ENCODE measurements at regions not wholly inside any gene's neighbourhood (a gene's known extent, or its start where the extent isn't known, plus 50 kb on each side); places are given as distances from the start of the nearest gene placed in this dataset.

- Mint-ChIP-seq H3K4me1 (no peaks in the 10 kb centered on the region), H3K27ac (no peak overlapping the region), H3K27me3 (peaks cover 38% of the 10 kb centered on the region), H3K4me3 (no peak overlapping the region), H3K9me3 (ENCODE audit: insufficient read depth) (no peaks in the 10 kb centered on the region)
- H2AFZ ChIP-seq (ENCODE audit: insufficient read depth, low read depth, low read length, poor library complexity, severe bottlenecking) = no peak overlapping the region
- H3K27me3 ChIP-seq (replicated peaks in 1 of 4; ENCODE audit: control extremely low read depth in 1 of 4, control insufficient read depth in 3 of 4, insufficient read depth in 4 of 4, low read length in 3 of 4) = peaks cover 0 to 7% (median 4%) of the 10 kb centered on the region in 4 experiments
- ChIA-PET CTCF (no interaction called here), POLR2A (no interaction called here)
- no peaks in the 10 kb centered on the region for H3K9me3 ChIP-seq (ENCODE audit: control extremely low read depth in 1 of 3, control insufficient read depth in 2 of 3, insufficient read depth in 1 of 3, low read length in 2 of 3)
- H3K4me3 ChIP-seq (ENCODE audit: control extremely low read depth in 1 of 5, extremely low read depth in 1 of 5, insufficient read depth in 1 of 5, low read depth in 2 of 5, low read length in 4 of 5) = no peak overlapping the region
- H3K27ac ChIP-seq (ENCODE audit: low read length in 2 of 2) = no peak overlapping the region
- H3K9ac ChIP-seq (ENCODE audit: low read length) = no peak overlapping the region
- no peaks in the 10 kb centered on the region for H3K36me3 ChIP-seq (replicated peaks in 1 of 2; ENCODE audit: control extremely low read depth in 1 of 2, control insufficient read depth in 1 of 2, extremely low read depth in 1 of 2, insufficient read depth in 2 of 2, low read length in 1 of 2)
- H4K20me1 ChIP-seq (ENCODE audit: control insufficient read depth, insufficient read depth, low read length, poor library complexity, severe bottlenecking) = no peaks in the 10 kb centered on the region
- WGBS (ENCODE audit: insufficient coverage) = 98% methylated on average over 6 of the region's 9 CpGs
- H3K4me2 ChIP-seq (replicated peaks; ENCODE audit: low read depth, low read length, poor library complexity, severe bottlenecking) = no peak overlapping the region
- no peaks in the 10 kb centered on the region for H3K4me1 ChIP-seq (ENCODE audit: control insufficient read depth in 2 of 2, insufficient read depth in 2 of 2, low read length in 2 of 2)
- DNase-seq (no peak), ATAC-seq (ENCODE audit: low read depth) (no peak)
- intact Hi-C loops (cut with micrococcal nuclease) = no loop called here
- no peaks in the 10 kb centered on the region for H3K79me2 ChIP-seq (ENCODE audit: control insufficient read depth, insufficient read depth, low read length)
- TF ChIP-seq CTCF (IDR thresholded peaks at IDR 0.05) = no peak
- TF ChIP-seq EZH2 (IDR thresholded peaks at IDR 0.05; ENCODE audit: borderline replicate concordance, insufficient read depth, low read depth, low read length, poor library complexity, severe bottlenecking) = no peak
These were observed 127.8 kb downstream of the TRIB2 start for GRCh38 chr2:12844511-12844910.

GRCh38 chr2:12847694-12848575 lies 131.2 kb downstream of the TRIB2 start:
- H3K27ac Mint-ChIP-seq = no peak overlapping the region
- ChIA-PET POLR2A (no interaction called here), CTCF (no interaction called here)
- Histone ChIP-seq H3K4me3 (ENCODE audit: control extremely low read depth in 1 of 5, extremely low read depth in 1 of 5, insufficient read depth in 1 of 5, low read depth in 2 of 5, low read length in 4 of 5) (no peak overlapping the region), H3K36me3 (replicated peaks in 1 of 2; ENCODE audit: control extremely low read depth in 1 of 2, control insufficient read depth in 1 of 2, extremely low read depth in 1 of 2, insufficient read depth in 2 of 2, low read length in 1 of 2) (no peaks in the 10 kb centered on the region), H3K9ac (ENCODE audit: low read length) (no peak overlapping the region), H3K27ac (ENCODE audit: low read length in 2 of 2) (no peak overlapping the region), H3K4me2 (replicated peaks; ENCODE audit: low read depth, low read length, poor library complexity, severe bottlenecking) (no peak overlapping the region), H2AFZ (ENCODE audit: insufficient read depth, low read depth, low read length, poor library complexity, severe bottlenecking) (no peak overlapping the region), H3K27me3 (replicated peaks in 1 of 4; ENCODE audit: control extremely low read depth in 1 of 4, control insufficient read depth in 3 of 4, insufficient read depth in 4 of 4, low read length in 3 of 4) (peaks cover 0 to 6% (median 0%) of the 10 kb centered on the region in 4 experiments), H3K4me1 (ENCODE audit: control insufficient read depth in 2 of 2, insufficient read depth in 2 of 2, low read length in 2 of 2) (no peaks in the 10 kb centered on the region), H3K9me3 (ENCODE audit: control extremely low read depth in 1 of 3, control insufficient read depth in 2 of 3, insufficient read depth in 1 of 3, low read length in 2 of 3) (peaks cover 0 to 3% (median 0%) of the 10 kb centered on the region in 3 donors), H4K20me1 (ENCODE audit: control insufficient read depth, insufficient read depth, low read length, poor library complexity, severe bottlenecking) (no peaks in the 10 kb centered on the region), H3K79me2 (ENCODE audit: control insufficient read depth, insufficient read depth, low read length) (no peaks in the 10 kb centered on the region)
- intact Hi-C loops (cut with micrococcal nuclease) = no loop called here
- no peaks in the 10 kb centered on the region for H3K4me1 Mint-ChIP-seq
- TF ChIP-seq CTCF (IDR thresholded peaks at IDR 0.05) (no peak), EZH2 (IDR thresholded peaks at IDR 0.05; ENCODE audit: borderline replicate concordance, insufficient read depth, low read depth, low read length, poor library complexity, severe bottlenecking) (no peak)
- ATAC-seq (ENCODE audit: low read depth) (no peak), DNase-seq (no peak)
- H3K27me3 Mint-ChIP-seq = peaks cover 24% of the 10 kb centered on the region
- WGBS (ENCODE audit: insufficient coverage) = 100% methylated on average over 4 of the region's 7 CpGs
- no peak overlapping the region for H3K4me3 Mint-ChIP-seq
- no peaks in the 10 kb centered on the region for H3K9me3 Mint-ChIP-seq (ENCODE audit: insufficient read depth)

All from B cell (primary cell).